Mammary epithelial cell (primary cell): ENCODE measurements at regions not wholly inside any gene's neighbourhood (a gene's known extent, or its start where the extent isn't known, plus 50 kb on each side); places are given as distances from the start of the nearest gene placed in this dataset.

Experiments
- EZH2 ChIP-seq: IDR thresholded peaks from 2 replicates; pipeline ENCODE4 v1.6.1; 2012; ENCODE audit warnings: low read length, inconsistent platforms, borderline replicate concordance
- TF ChIP-seq, protein P1 (sequence below), 2 donors: IDR thresholded peaks in 1 of 2; conservative IDR thresholded peaks in 1 of 2; 2 replicates each; pipeline ENCODE4 v1.5.1; 2011 to 2012; ENCODE audit warnings: inconsistent platforms in 2 of 2, low read length in 2 of 2, mild to moderate bottlenecking in 2 of 2, control low read depth in 1 of 2, low read depth in 1 of 2; ENCODE audit not compliant: insufficient read depth in 1 of 2; ENCODE audit errors: extremely low read depth in 1 of 2

DNA sequence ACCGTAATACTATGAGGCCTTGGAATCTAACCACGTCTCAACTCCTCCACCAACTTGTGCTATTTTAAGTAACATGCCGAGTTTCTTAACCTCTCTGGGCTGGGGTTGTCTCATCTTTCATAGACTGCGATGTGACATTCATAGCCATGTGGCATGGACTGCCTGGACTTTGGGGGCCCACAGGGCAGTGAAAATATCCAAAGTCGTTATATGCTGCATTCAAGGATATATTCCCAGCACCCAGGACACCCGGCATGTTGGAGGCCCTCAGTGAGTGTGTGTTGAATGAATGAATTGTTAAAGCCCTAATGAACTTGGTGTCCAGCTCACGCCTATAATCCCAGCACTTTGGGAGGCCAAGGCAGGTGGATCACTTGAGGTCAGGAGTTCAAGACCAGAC, 203.1 kb downstream of the CBLN1 start:
- TF ChIP-seq, protein P1, sequence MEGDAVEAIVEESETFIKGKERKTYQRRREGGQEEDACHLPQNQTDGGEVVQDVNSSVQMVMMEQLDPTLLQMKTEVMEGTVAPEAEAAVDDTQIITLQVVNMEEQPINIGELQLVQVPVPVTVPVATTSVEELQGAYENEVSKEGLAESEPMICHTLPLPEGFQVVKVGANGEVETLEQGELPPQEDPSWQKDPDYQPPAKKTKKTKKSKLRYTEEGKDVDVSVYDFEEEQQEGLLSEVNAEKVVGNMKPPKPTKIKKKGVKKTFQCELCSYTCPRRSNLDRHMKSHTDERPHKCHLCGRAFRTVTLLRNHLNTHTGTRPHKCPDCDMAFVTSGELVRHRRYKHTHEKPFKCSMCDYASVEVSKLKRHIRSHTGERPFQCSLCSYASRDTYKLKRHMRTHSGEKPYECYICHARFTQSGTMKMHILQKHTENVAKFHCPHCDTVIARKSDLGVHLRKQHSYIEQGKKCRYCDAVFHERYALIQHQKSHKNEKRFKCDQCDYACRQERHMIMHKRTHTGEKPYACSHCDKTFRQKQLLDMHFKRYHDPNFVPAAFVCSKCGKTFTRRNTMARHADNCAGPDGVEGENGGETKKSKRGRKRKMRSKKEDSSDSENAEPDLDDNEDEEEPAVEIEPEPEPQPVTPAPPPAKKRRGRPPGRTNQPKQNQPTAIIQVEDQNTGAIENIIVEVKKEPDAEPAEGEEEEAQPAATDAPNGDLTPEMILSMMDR (conservative IDR thresholded peaks at IDR 0.05 in 1 of 2, IDR thresholded peaks at IDR 0.05 in 1 of 2; ENCODE audit: extremely low read depth in 1 of 2, insufficient read depth in 1 of 2, low read depth in 1 of 2, low read length in 2 of 2): no peak
- no peak for TF ChIP-seq EZH2
